ENCODE measurements at regions not wholly inside any gene's neighbourhood (a gene's known extent, or its start where the extent isn't known, plus 50 kb on each side); places are given as distances from the start of the nearest gene placed in this dataset.

DNA sequence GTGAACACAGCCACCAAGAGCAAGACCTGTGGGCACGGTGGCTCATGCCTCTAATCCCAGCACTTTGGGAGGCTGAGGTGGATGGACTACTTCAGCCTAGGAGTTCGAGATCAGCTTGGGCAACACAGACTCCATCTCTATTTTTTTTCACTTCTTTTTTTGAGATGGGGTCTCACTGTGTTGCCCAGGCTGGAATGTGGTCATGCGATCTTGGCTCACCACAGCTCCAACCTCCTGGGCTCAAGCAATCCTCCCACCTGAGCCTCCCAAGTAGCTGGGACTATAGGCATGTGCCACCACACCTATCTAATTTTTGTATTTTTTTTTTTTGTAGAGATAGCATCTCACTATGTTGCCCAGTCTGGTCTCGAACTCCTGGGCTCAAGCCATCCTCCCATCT lies 54.4 kb upstream of the SPRED2 start:
- Histone ChIP-seq H3K4me2 (ENCODE audit: low read length) (no peak overlapping the region), H3K18ac (ENCODE audit: low read length) (no peak overlapping the region), H2BK5ac (ENCODE audit: low read depth, low read length, poor library complexity) (no peak overlapping the region), H3K4me1 (ENCODE audit: control insufficient read depth in 1 of 2, insufficient read depth in 2 of 2, low read length in 2 of 2) (no peaks in the 10 kb centered on the region), H4K8ac (ENCODE audit: low read depth, low read length) (no peak overlapping the region), H2BK120ac (ENCODE audit: insufficient read depth, low read length, poor library complexity) (no peak overlapping the region), H3K9ac (ENCODE audit: low read length) (no peak overlapping the region), H3K14ac (ENCODE audit: low read length) (no peak overlapping the region), H3K4me3 (ENCODE audit: low read depth, low read length) (no peak overlapping the region), H3K79me1 (ENCODE audit: low read length) (no peaks in the 10 kb centered on the region), H3K27me3 (ENCODE audit: insufficient read depth, low read length) (no peaks in the 10 kb centered on the region), H4K12ac (ENCODE audit: low read depth, low read length) (no peak overlapping the region), H3K36me3 (ENCODE audit: control insufficient read depth in 1 of 2, insufficient read depth in 2 of 2, low read length in 2 of 2) (no peaks in the 10 kb centered on the region), H2AFZ (ENCODE audit: insufficient read depth, low read length, poor library complexity) (no peak overlapping the region), H3K27ac (ENCODE audit: low read depth, low read length) (no peak overlapping the region), H2AK5ac (ENCODE audit: low read length) (no peak overlapping the region), H4K91ac (ENCODE audit: low read depth, low read length) (no peak overlapping the region), H2BK12ac (ENCODE audit: low read length) (no peak overlapping the region), H3K79me2 (ENCODE audit: control insufficient read depth, insufficient read depth, low read length, poor library complexity) (no peaks in the 10 kb centered on the region), H3K9me3 (ENCODE audit: insufficient read depth, low read depth, low read length) (peaks cover 5% of the 10 kb centered on the region), H3K4ac (ENCODE audit: low read depth, low read length) (no peak overlapping the region), H3K23ac (ENCODE audit: low read length) (no peak overlapping the region)
- no CpG with 5 or more reads among the region's 4 CpGs for WGBS (ENCODE audit: extremely low coverage, insufficient coverage, insufficient read length)
- no peak for DNase-seq

DNA sequence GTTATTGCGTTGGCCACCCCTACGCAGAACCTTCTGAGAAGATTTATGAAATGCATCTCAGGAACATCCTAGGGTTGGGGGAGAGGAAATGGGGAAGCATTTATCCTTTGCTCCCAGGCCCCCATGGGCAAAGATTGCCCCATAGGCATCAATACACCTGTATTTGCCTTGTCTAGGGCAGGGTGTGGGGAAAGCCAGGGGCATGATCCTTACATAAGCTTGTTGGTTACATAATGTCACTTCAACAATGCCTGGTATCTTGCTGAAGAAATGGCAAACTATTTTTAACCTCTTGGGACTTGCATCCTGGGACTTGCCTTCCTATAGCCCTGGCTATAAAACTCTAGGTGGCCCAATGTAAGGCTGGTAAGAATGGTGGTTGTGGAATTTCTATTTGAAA lies 53.9 kb upstream of the SPRED2 start:
- Histone ChIP-seq H3K79me2 (ENCODE audit: control insufficient read depth, insufficient read depth, low read length, poor library complexity) (no peaks in the 10 kb centered on the region), H2BK12ac (ENCODE audit: low read length) (no peak overlapping the region), H4K91ac (ENCODE audit: low read depth, low read length) (no peak overlapping the region), H3K4me1 (ENCODE audit: control insufficient read depth in 1 of 2, insufficient read depth in 2 of 2, low read length in 2 of 2) (no peaks in the 10 kb centered on the region), H3K79me1 (ENCODE audit: low read length) (no peaks in the 10 kb centered on the region), H2AK5ac (ENCODE audit: low read length) (no peak overlapping the region), H3K14ac (ENCODE audit: low read length) (no peak overlapping the region), H3K27ac (ENCODE audit: low read depth, low read length) (no peak overlapping the region), H4K12ac (ENCODE audit: low read depth, low read length) (no peak overlapping the region), H3K4ac (ENCODE audit: low read depth, low read length) (no peak overlapping the region), H3K4me3 (ENCODE audit: low read depth, low read length) (no peak overlapping the region), H3K36me3 (ENCODE audit: control insufficient read depth in 1 of 2, insufficient read depth in 2 of 2, low read length in 2 of 2) (no peaks in the 10 kb centered on the region), H2BK120ac (ENCODE audit: insufficient read depth, low read length, poor library complexity) (no peak overlapping the region), H4K8ac (ENCODE audit: low read depth, low read length) (no peak overlapping the region), H2BK5ac (ENCODE audit: low read depth, low read length, poor library complexity) (no peak overlapping the region), H3K18ac (ENCODE audit: low read length) (no peak overlapping the region), H3K23ac (ENCODE audit: low read length) (no peak overlapping the region), H3K9me3 (ENCODE audit: insufficient read depth, low read depth, low read length) (peaks cover 5% of the 10 kb centered on the region), H2AFZ (ENCODE audit: insufficient read depth, low read length, poor library complexity) (no peak overlapping the region), H3K27me3 (ENCODE audit: insufficient read depth, low read length) (no peaks in the 10 kb centered on the region), H3K4me2 (ENCODE audit: low read length) (no peak overlapping the region), H3K9ac (ENCODE audit: low read length) (no peak overlapping the region)
- peak in 1 of 2 donors; percentile 58 for DNase-seq
- no CpG with 5 or more reads among the region's 2 CpGs for WGBS (ENCODE audit: extremely low coverage, insufficient coverage, insufficient read length)

DNA sequence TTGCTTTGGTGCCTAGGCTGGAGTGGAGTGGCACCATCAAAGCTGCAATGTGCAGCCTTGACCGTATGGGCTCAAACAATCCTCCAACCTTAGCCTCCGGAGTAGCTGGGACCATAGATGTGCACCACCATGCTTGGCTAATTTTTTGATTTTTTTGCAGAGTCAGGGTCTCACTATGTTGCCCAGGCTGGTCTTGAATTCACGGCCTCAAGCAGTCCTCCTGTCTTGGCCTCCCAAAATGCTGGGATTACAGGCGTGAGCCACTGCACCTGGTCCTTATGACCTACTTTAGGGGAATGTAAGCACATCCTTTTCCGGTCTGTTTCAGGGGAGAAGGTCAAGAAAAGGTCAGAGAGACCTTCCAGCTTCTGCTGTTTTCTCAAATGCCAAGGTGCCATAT lies 53.4 kb upstream of the SPRED2 start:
- H3K23ac ChIP-seq (ENCODE audit: low read length) = no peak overlapping the region
- H3K27ac ChIP-seq (ENCODE audit: low read depth, low read length) = no peak overlapping the region
- H3K36me3 ChIP-seq (ENCODE audit: control insufficient read depth in 1 of 2, insufficient read depth in 2 of 2, low read length in 2 of 2) = no peaks in the 10 kb centered on the region
- H2BK12ac ChIP-seq (ENCODE audit: low read length) = no peak overlapping the region
- H2AFZ ChIP-seq (ENCODE audit: insufficient read depth, low read length, poor library complexity) = no peak overlapping the region
- H3K4me1 ChIP-seq (ENCODE audit: control insufficient read depth in 1 of 2, insufficient read depth in 2 of 2, low read length in 2 of 2) = no peaks in the 10 kb centered on the region
- H4K8ac ChIP-seq (ENCODE audit: low read depth, low read length) = no peak overlapping the region
- no peak for DNase-seq
- H4K91ac ChIP-seq (ENCODE audit: low read depth, low read length) = no peak overlapping the region
- H3K18ac ChIP-seq (ENCODE audit: low read length) = no peak overlapping the region
- no peaks in the 10 kb centered on the region for H3K79me2 ChIP-seq (ENCODE audit: control insufficient read depth, insufficient read depth, low read length, poor library complexity)
- no peak overlapping the region for H3K4ac ChIP-seq (ENCODE audit: low read depth, low read length)
- H2BK5ac ChIP-seq (ENCODE audit: low read depth, low read length, poor library complexity) = no peak overlapping the region
- peaks cover 5% of the 10 kb centered on the region for H3K9me3 ChIP-seq (ENCODE audit: insufficient read depth, low read depth, low read length)
- H2AK5ac ChIP-seq (ENCODE audit: low read length) = no peak overlapping the region
- no peak overlapping the region for H4K12ac ChIP-seq (ENCODE audit: low read depth, low read length)
- no peak overlapping the region for H3K14ac ChIP-seq (ENCODE audit: low read length)
- H3K9ac ChIP-seq (ENCODE audit: low read length) = no peak overlapping the region
- no peak overlapping the region for H3K4me3 ChIP-seq (ENCODE audit: low read depth, low read length)
- H3K27me3 ChIP-seq (ENCODE audit: insufficient read depth, low read length) = no peaks in the 10 kb centered on the region
- no peak overlapping the region for H2BK120ac ChIP-seq (ENCODE audit: insufficient read depth, low read length, poor library complexity)
- WGBS (ENCODE audit: extremely low coverage, insufficient coverage, insufficient read length) = no CpG with 5 or more reads among the region's 5 CpGs
- H3K79me1 ChIP-seq (ENCODE audit: low read length) = no peaks in the 10 kb centered on the region
- no peak overlapping the region for H3K4me2 ChIP-seq (ENCODE audit: low read length)

DNA sequence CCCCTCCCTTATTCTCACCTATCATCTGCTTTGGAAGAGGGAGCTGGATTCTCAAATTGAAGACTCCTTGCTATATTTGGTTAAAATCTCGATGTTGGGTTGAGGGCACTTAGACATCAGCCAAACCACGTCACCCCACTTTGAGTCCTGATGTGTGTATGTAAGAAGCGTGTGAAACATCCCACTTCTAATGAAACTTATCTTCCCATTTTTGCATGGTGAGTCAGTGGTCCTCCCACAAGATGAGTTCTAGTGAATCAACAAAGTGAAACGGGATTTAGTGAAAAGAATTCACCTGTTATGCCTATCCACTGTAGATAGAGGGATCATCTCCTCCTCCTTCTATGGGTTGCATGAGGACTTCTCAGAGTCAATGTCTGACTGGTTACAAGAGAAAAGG lies 51.4 kb upstream of the SPRED2 start:
- Histone ChIP-seq H3K4me2 (ENCODE audit: low read length) (no peak overlapping the region), H4K12ac (ENCODE audit: low read depth, low read length) (no peak overlapping the region), H3K14ac (ENCODE audit: low read length) (no peak overlapping the region), H2BK120ac (ENCODE audit: insufficient read depth, low read length, poor library complexity) (no peak overlapping the region), H3K79me1 (ENCODE audit: low read length) (no peaks in the 10 kb centered on the region), H3K18ac (ENCODE audit: low read length) (no peak overlapping the region), H2AK5ac (ENCODE audit: low read length) (no peak overlapping the region), H4K91ac (ENCODE audit: low read depth, low read length) (no peak overlapping the region), H4K8ac (ENCODE audit: low read depth, low read length) (no peak overlapping the region), H3K27me3 (ENCODE audit: insufficient read depth, low read length) (no peaks in the 10 kb centered on the region), H3K23ac (ENCODE audit: low read length) (no peak overlapping the region), H3K9ac (ENCODE audit: low read length) (no peak overlapping the region), H2AFZ (ENCODE audit: insufficient read depth, low read length, poor library complexity) (no peak overlapping the region), H2BK12ac (ENCODE audit: low read length) (no peak overlapping the region), H3K4me1 (ENCODE audit: control insufficient read depth in 1 of 2, insufficient read depth in 2 of 2, low read length in 2 of 2) (peaks cover 4% of the 10 kb centered on the region in 2 experiments), H3K4me3 (ENCODE audit: low read depth, low read length) (no peak overlapping the region), H3K36me3 (ENCODE audit: control insufficient read depth in 1 of 2, insufficient read depth in 2 of 2, low read length in 2 of 2) (no peaks in the 10 kb centered on the region), H3K79me2 (ENCODE audit: control insufficient read depth, insufficient read depth, low read length, poor library complexity) (no peaks in the 10 kb centered on the region), H3K4ac (ENCODE audit: low read depth, low read length) (no peak overlapping the region), H2BK5ac (ENCODE audit: low read depth, low read length, poor library complexity) (no peak overlapping the region), H3K9me3 (ENCODE audit: insufficient read depth, low read depth, low read length) (peaks cover 5% of the 10 kb centered on the region), H3K27ac (ENCODE audit: low read depth, low read length) (no peak overlapping the region)
- no CpG with 5 or more reads among the region's 4 CpGs for WGBS (ENCODE audit: extremely low coverage, insufficient coverage, insufficient read length)
- DNase-seq = no peak
